ENCODE measurements at regions not wholly inside any gene's neighbourhood (a gene's known extent, or its start where the extent isn't known, plus 50 kb on each side); places are given as distances from the start of the nearest gene placed in this dataset.

- no peak for DNase-seq
- H2AFZ ChIP-seq (ENCODE audit: insufficient read depth, low read length, poor library complexity), result no peak overlapping the region
- no peak overlapping the region for H2AK5ac ChIP-seq (ENCODE audit: low read length)
- H3K4me1 ChIP-seq (ENCODE audit: control insufficient read depth in 1 of 2, insufficient read depth in 2 of 2, low read length in 2 of 2), result no peaks in the 10 kb centered on the region
- H3K27ac ChIP-seq (ENCODE audit: low read depth, low read length), result no peak overlapping the region
- H3K14ac ChIP-seq (ENCODE audit: low read length), result no peak overlapping the region
- H3K18ac ChIP-seq (ENCODE audit: low read length), result no peak overlapping the region
- H4K91ac ChIP-seq (ENCODE audit: low read depth, low read length), result no peak overlapping the region
- H4K8ac ChIP-seq (ENCODE audit: low read depth, low read length), result no peak overlapping the region
- H3K4me3 ChIP-seq (ENCODE audit: low read depth, low read length), result no peak overlapping the region
- H3K9me3 ChIP-seq (ENCODE audit: insufficient read depth, low read depth, low read length), result peaks cover 2% of the 10 kb centered on the region
- no CpG with 5 or more reads among the region's 6 CpGs for WGBS (ENCODE audit: extremely low coverage, insufficient coverage, insufficient read length)
- no peak overlapping the region for H2BK5ac ChIP-seq (ENCODE audit: low read depth, low read length, poor library complexity)
- no peak overlapping the region for H4K12ac ChIP-seq (ENCODE audit: low read depth, low read length)
- H3K79me2 ChIP-seq (ENCODE audit: control insufficient read depth, insufficient read depth, low read length, poor library complexity), result no peaks in the 10 kb centered on the region
- H3K23ac ChIP-seq (ENCODE audit: low read length), result no peak overlapping the region
- H3K27me3 ChIP-seq (ENCODE audit: insufficient read depth, low read length), result no peaks in the 10 kb centered on the region
- no peak overlapping the region for H2BK12ac ChIP-seq (ENCODE audit: low read length)
- H3K9ac ChIP-seq (ENCODE audit: low read length), result no peak overlapping the region
- no peak overlapping the region for H2BK120ac ChIP-seq (ENCODE audit: insufficient read depth, low read length, poor library complexity)
- H3K36me3 ChIP-seq (ENCODE audit: control insufficient read depth in 1 of 2, insufficient read depth in 2 of 2, low read length in 2 of 2), result no peaks in the 10 kb centered on the region
- no peaks in the 10 kb centered on the region for H3K79me1 ChIP-seq (ENCODE audit: low read length)
- no peak overlapping the region for H3K4ac ChIP-seq (ENCODE audit: low read depth, low read length)
- no peak overlapping the region for H3K4me2 ChIP-seq (ENCODE audit: low read length)
These were observed 598.4 kb upstream of the ZNF717 start for GRCh38 chr3:76383781-76384180.

GRCh38 chr3:76387000-76387399 is 601.7 kb upstream of the ZNF717 start:
- no peak overlapping the region for H3K9ac ChIP-seq (ENCODE audit: low read length)
- H3K4me3 ChIP-seq (ENCODE audit: low read depth, low read length), result no peak overlapping the region
- H4K12ac ChIP-seq (ENCODE audit: low read depth, low read length), result no peak overlapping the region
- H2AK5ac ChIP-seq (ENCODE audit: low read length), result no peak overlapping the region
- H3K79me2 ChIP-seq (ENCODE audit: control insufficient read depth, insufficient read depth, low read length, poor library complexity), result no peaks in the 10 kb centered on the region
- H3K27me3 ChIP-seq (ENCODE audit: insufficient read depth, low read length), result no peaks in the 10 kb centered on the region
- H2BK120ac ChIP-seq (ENCODE audit: insufficient read depth, low read length, poor library complexity), result no peak overlapping the region
- no peak overlapping the region for H3K27ac ChIP-seq (ENCODE audit: low read depth, low read length)
- no peak overlapping the region for H2BK5ac ChIP-seq (ENCODE audit: low read depth, low read length, poor library complexity)
- no CpG with 5 or more reads among the region's 2 CpGs for WGBS (ENCODE audit: extremely low coverage, insufficient coverage, insufficient read length)
- H4K8ac ChIP-seq (ENCODE audit: low read depth, low read length), result no peak overlapping the region
- no peak overlapping the region for H3K4me2 ChIP-seq (ENCODE audit: low read length)
- no peak overlapping the region for H3K18ac ChIP-seq (ENCODE audit: low read length)
- no peak overlapping the region for H2AFZ ChIP-seq (ENCODE audit: insufficient read depth, low read length, poor library complexity)
- H3K23ac ChIP-seq (ENCODE audit: low read length), result no peak overlapping the region
- no peak overlapping the region for H3K14ac ChIP-seq (ENCODE audit: low read length)
- no peak overlapping the region for H4K91ac ChIP-seq (ENCODE audit: low read depth, low read length)
- H3K4me1 ChIP-seq (ENCODE audit: control insufficient read depth in 1 of 2, insufficient read depth in 2 of 2, low read length in 2 of 2), result no peaks in the 10 kb centered on the region
- H3K4ac ChIP-seq (ENCODE audit: low read depth, low read length), result no peak overlapping the region
- H3K36me3 ChIP-seq (ENCODE audit: control insufficient read depth in 1 of 2, insufficient read depth in 2 of 2, low read length in 2 of 2), result no peaks in the 10 kb centered on the region
- H2BK12ac ChIP-seq (ENCODE audit: low read length), result no peak overlapping the region
- H3K79me1 ChIP-seq (ENCODE audit: low read length), result no peaks in the 10 kb centered on the region
- DNase-seq, result no peak
- peaks cover 2% of the 10 kb centered on the region for H3K9me3 ChIP-seq (ENCODE audit: insufficient read depth, low read depth, low read length)

- no peak overlapping the region for H3K4me3 ChIP-seq (ENCODE audit: low read depth, low read length)
- H3K14ac ChIP-seq (ENCODE audit: low read length), result no peak overlapping the region
- H3K9me3 ChIP-seq (ENCODE audit: insufficient read depth, low read depth, low read length), result no peaks in the 10 kb centered on the region
- no peak overlapping the region for H4K8ac ChIP-seq (ENCODE audit: low read depth, low read length)
- no peak overlapping the region for H2BK120ac ChIP-seq (ENCODE audit: insufficient read depth, low read length, poor library complexity)
- H3K27ac ChIP-seq (ENCODE audit: low read depth, low read length), result no peak overlapping the region
- no peaks in the 10 kb centered on the region for H3K27me3 ChIP-seq (ENCODE audit: insufficient read depth, low read length)
- H3K79me2 ChIP-seq (ENCODE audit: control insufficient read depth, insufficient read depth, low read length, poor library complexity), result no peaks in the 10 kb centered on the region
- no peak for DNase-seq
- no peak overlapping the region for H3K23ac ChIP-seq (ENCODE audit: low read length)
- no peaks in the 10 kb centered on the region for H3K4me1 ChIP-seq (ENCODE audit: control insufficient read depth in 1 of 2, insufficient read depth in 2 of 2, low read length in 2 of 2)
- no peak overlapping the region for H2BK5ac ChIP-seq (ENCODE audit: low read depth, low read length, poor library complexity)
- no peak overlapping the region for H3K18ac ChIP-seq (ENCODE audit: low read length)
- H3K4ac ChIP-seq (ENCODE audit: low read depth, low read length), result no peak overlapping the region
- no CpG with 5 or more reads among the region's 1 CpG for WGBS (ENCODE audit: extremely low coverage, insufficient coverage, insufficient read length)
- no peaks in the 10 kb centered on the region for H3K79me1 ChIP-seq (ENCODE audit: low read length)
- H2BK12ac ChIP-seq (ENCODE audit: low read length), result no peak overlapping the region
- H4K91ac ChIP-seq (ENCODE audit: low read depth, low read length), result no peak overlapping the region
- H2AFZ ChIP-seq (ENCODE audit: insufficient read depth, low read length, poor library complexity), result no peak overlapping the region
- H3K4me2 ChIP-seq (ENCODE audit: low read length), result no peak overlapping the region
- H4K12ac ChIP-seq (ENCODE audit: low read depth, low read length), result no peak overlapping the region
- H3K36me3 ChIP-seq (ENCODE audit: control insufficient read depth in 1 of 2, insufficient read depth in 2 of 2, low read length in 2 of 2), result no peaks in the 10 kb centered on the region
- no peak overlapping the region for H2AK5ac ChIP-seq (ENCODE audit: low read length)
- H3K9ac ChIP-seq (ENCODE audit: low read length), result no peak overlapping the region
These were observed 614.8 kb upstream of the ZNF717 start for GRCh38 chr3:76400141-76400540.

- Histone ChIP-seq H3K9ac (ENCODE audit: low read length) (no peak overlapping the region), H3K27me3 (ENCODE audit: insufficient read depth, low read length) (no peaks in the 10 kb centered on the region), H3K4me3 (ENCODE audit: low read depth, low read length) (no peak overlapping the region), H3K9me3 (ENCODE audit: insufficient read depth, low read depth, low read length) (no peaks in the 10 kb centered on the region), H3K36me3 (ENCODE audit: control insufficient read depth in 1 of 2, insufficient read depth in 2 of 2, low read length in 2 of 2) (no peaks in the 10 kb centered on the region), H3K79me2 (ENCODE audit: control insufficient read depth, insufficient read depth, low read length, poor library complexity) (no peaks in the 10 kb centered on the region), H2AK5ac (ENCODE audit: low read length) (no peak overlapping the region), H2BK12ac (ENCODE audit: low read length) (no peak overlapping the region), H3K18ac (ENCODE audit: low read length) (no peak overlapping the region), H2BK5ac (ENCODE audit: low read depth, low read length, poor library complexity) (no peak overlapping the region), H3K27ac (ENCODE audit: low read depth, low read length) (no peak overlapping the region), H3K4me1 (ENCODE audit: control insufficient read depth in 1 of 2, insufficient read depth in 2 of 2, low read length in 2 of 2) (no peaks in the 10 kb centered on the region), H3K4ac (ENCODE audit: low read depth, low read length) (no peak overlapping the region), H4K91ac (ENCODE audit: low read depth, low read length) (no peak overlapping the region), H4K8ac (ENCODE audit: low read depth, low read length) (no peak overlapping the region), H4K12ac (ENCODE audit: low read depth, low read length) (no peak overlapping the region), H3K4me2 (ENCODE audit: low read length) (no peak overlapping the region), H2AFZ (ENCODE audit: insufficient read depth, low read length, poor library complexity) (no peak overlapping the region), H3K79me1 (ENCODE audit: low read length) (no peaks in the 10 kb centered on the region), H3K14ac (ENCODE audit: low read length) (no peak overlapping the region), H2BK120ac (ENCODE audit: insufficient read depth, low read length, poor library complexity) (no peak overlapping the region), H3K23ac (ENCODE audit: low read length) (no peak overlapping the region)
- no CpG with 5 or more reads among the region's 2 CpGs for WGBS (ENCODE audit: extremely low coverage, insufficient coverage, insufficient read length)
- no peak for DNase-seq
These were observed 617.6 kb upstream of the ZNF717 start for GRCh38 chr3:76402926-76403325.
